ENCODE measurements at regions not wholly inside any gene's neighbourhood (a gene's known extent, or its start where the extent isn't known, plus 50 kb on each side); places are given as distances from the start of the nearest gene placed in this dataset.

DNA sequence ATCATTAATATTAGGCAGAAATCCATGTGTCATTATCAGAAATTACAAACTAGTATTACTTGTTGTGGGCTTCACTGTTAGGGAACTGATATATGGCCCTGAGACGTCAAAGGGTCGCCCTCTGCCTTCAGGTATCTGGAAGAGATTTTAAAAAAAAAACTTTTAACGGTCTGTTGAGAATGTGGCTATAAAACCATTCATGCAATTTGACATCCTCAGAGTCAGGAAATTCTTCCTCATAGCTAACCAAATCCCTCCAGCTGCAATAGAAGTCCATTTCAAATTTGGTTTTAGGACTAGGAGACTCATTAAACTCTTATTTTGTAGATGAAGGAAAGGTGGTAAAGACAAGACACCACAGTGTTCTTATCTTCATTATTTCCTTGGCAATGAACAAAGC, 194.2 kb upstream of the NOCT start:
- FAIRE-seq: no peak

DNA sequence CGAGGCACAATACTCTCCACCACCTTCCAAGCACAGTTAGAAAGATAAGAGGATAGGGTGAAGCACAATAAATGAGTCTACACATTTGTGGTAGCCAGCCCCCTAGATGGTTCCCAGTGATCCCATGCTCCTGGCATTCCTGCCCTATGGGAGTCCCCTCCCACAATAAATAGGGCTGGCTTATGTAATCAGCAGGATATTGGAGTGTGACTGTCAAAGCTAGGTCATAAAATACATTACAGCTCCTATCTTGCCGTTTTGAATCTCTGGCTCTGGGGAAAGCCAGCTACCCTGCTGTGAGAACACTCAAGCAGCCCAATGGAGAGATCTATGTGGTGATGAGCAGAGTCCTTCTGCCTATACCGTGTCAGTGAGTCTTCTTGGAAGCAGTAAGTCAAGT, 198.7 kb upstream of the NOCT start:
- no peak for TF ChIP-seq EZH2 (IDR thresholded peaks at IDR 0.05; ENCODE audit: low read length)
- TF ChIP-seq, protein P1, sequence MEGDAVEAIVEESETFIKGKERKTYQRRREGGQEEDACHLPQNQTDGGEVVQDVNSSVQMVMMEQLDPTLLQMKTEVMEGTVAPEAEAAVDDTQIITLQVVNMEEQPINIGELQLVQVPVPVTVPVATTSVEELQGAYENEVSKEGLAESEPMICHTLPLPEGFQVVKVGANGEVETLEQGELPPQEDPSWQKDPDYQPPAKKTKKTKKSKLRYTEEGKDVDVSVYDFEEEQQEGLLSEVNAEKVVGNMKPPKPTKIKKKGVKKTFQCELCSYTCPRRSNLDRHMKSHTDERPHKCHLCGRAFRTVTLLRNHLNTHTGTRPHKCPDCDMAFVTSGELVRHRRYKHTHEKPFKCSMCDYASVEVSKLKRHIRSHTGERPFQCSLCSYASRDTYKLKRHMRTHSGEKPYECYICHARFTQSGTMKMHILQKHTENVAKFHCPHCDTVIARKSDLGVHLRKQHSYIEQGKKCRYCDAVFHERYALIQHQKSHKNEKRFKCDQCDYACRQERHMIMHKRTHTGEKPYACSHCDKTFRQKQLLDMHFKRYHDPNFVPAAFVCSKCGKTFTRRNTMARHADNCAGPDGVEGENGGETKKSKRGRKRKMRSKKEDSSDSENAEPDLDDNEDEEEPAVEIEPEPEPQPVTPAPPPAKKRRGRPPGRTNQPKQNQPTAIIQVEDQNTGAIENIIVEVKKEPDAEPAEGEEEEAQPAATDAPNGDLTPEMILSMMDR (optimal IDR thresholded peaks at IDR 0.05 in 1 of 3, IDR thresholded peaks at IDR 0.05 in 1 of 3, conservative IDR thresholded peaks at IDR 0.05 in 1 of 3; ENCODE audit: extremely low read depth in 1 of 3, insufficient read depth in 2 of 3, low read length in 3 of 3): no peak
- no peaks in the 10 kb centered on the region for H3K36me3 ChIP-seq (ENCODE audit: control insufficient read depth in 2 of 2, extremely low read depth in 1 of 2, insufficient read depth in 2 of 2, low read length in 2 of 2)
- H3K27ac ChIP-seq (ENCODE audit: control insufficient read depth, insufficient read depth, low read length): no peak overlapping the region
- H3K4me1 ChIP-seq (ENCODE audit: control insufficient read depth, extremely low read depth, insufficient read depth, low read length): no peaks in the 10 kb centered on the region
- H3K4me3 ChIP-seq (ENCODE audit: control insufficient read depth in 2 of 3, extremely low read depth in 1 of 3, insufficient read depth in 2 of 3, low read depth in 1 of 3, low read length in 3 of 3): no peak overlapping the region
- H4K20me1 ChIP-seq (ENCODE audit: control insufficient read depth, extremely low read depth, insufficient read depth, low read length): no peaks in the 10 kb centered on the region
- H3K9me3 ChIP-seq (ENCODE audit: control insufficient read depth, low read depth, low read length): no peaks in the 10 kb centered on the region
- H3K9ac ChIP-seq (ENCODE audit: control insufficient read depth, extremely low read depth, insufficient read depth, low read length): no peak overlapping the region
- peaks cover 3% of the 10 kb centered on the region for H3K27me3 ChIP-seq (ENCODE audit: control insufficient read depth, extremely low read depth, insufficient read depth, low read length)
- no peak overlapping the region for H3K4me2 ChIP-seq (ENCODE audit: control insufficient read depth, extremely low read depth, insufficient read depth, low read depth, low read length)
- no peaks in the 10 kb centered on the region for H3K79me2 ChIP-seq (ENCODE audit: control insufficient read depth, insufficient read depth, low read length)
- H3K9me1 ChIP-seq (ENCODE audit: control insufficient read depth, extremely low read depth, insufficient read depth, low read length): no peaks in the 10 kb centered on the region
- no peak overlapping the region for H2AFZ ChIP-seq (ENCODE audit: control insufficient read depth, low read length)
- dilution Hi-C loops (cut with MboI; ENCODE audit: extremely low pct_ligation_motif_present, low sequenced_read_pairs): no loop called here
- DNase-seq (ENCODE audit: low read depth, low spot score) (no peak), FAIRE-seq (no peak)

More for the DNA sequence above, 194.2 kb upstream of the NOCT start:
- H3K4me1 ChIP-seq (ENCODE audit: control insufficient read depth, extremely low read depth, insufficient read depth, low read length): no peaks in the 10 kb centered on the region
- H3K9me3 ChIP-seq (ENCODE audit: control insufficient read depth, low read depth, low read length): no peaks in the 10 kb centered on the region
- H3K27me3 ChIP-seq (ENCODE audit: control insufficient read depth, extremely low read depth, insufficient read depth, low read length): peaks cover 3% of the 10 kb centered on the region
- H3K9ac ChIP-seq (ENCODE audit: control insufficient read depth, extremely low read depth, insufficient read depth, low read length): no peak overlapping the region
- H2AFZ ChIP-seq (ENCODE audit: control insufficient read depth, low read length): no peak overlapping the region
- TF ChIP-seq, protein P1 (optimal IDR thresholded peaks at IDR 0.05 in 1 of 3, IDR thresholded peaks at IDR 0.05 in 1 of 3, conservative IDR thresholded peaks at IDR 0.05 in 1 of 3; ENCODE audit: extremely low read depth in 1 of 3, insufficient read depth in 2 of 3, low read length in 3 of 3): no peak
- TF ChIP-seq EZH2 (IDR thresholded peaks at IDR 0.05; ENCODE audit: low read length): no peak
- no peak overlapping the region for H3K4me3 ChIP-seq (ENCODE audit: control insufficient read depth in 2 of 3, extremely low read depth in 1 of 3, insufficient read depth in 2 of 3, low read depth in 1 of 3, low read length in 3 of 3)
- no peak overlapping the region for H3K27ac ChIP-seq (ENCODE audit: control insufficient read depth, insufficient read depth, low read length)
- no peak overlapping the region for H3K4me2 ChIP-seq (ENCODE audit: control insufficient read depth, extremely low read depth, insufficient read depth, low read depth, low read length)
- H3K36me3 ChIP-seq (ENCODE audit: control insufficient read depth in 2 of 2, extremely low read depth in 1 of 2, insufficient read depth in 2 of 2, low read length in 2 of 2): no peaks in the 10 kb centered on the region
- H3K9me1 ChIP-seq (ENCODE audit: control insufficient read depth, extremely low read depth, insufficient read depth, low read length): no peaks in the 10 kb centered on the region
- no peaks in the 10 kb centered on the region for H3K79me2 ChIP-seq (ENCODE audit: control insufficient read depth, insufficient read depth, low read length)
- no peaks in the 10 kb centered on the region for H4K20me1 ChIP-seq (ENCODE audit: control insufficient read depth, extremely low read depth, insufficient read depth, low read length)
- dilution Hi-C loops (cut with MboI; ENCODE audit: extremely low pct_ligation_motif_present, low sequenced_read_pairs): no loop called here
- no peak for DNase-seq (ENCODE audit: low read depth, low spot score)
